ENCODE measurements at regions not wholly inside any gene's neighbourhood (a gene's known extent, or its start where the extent isn't known, plus 50 kb on each side); places are given as distances from the start of the nearest gene placed in this dataset.

- FAIRE-seq (no peak), DNase-seq (ENCODE audit: insufficient read length, low spot score) (no peak)
Observed at GRCh38 chr1:198472997-198473396, 67.5 kb downstream of the ATP6V1G3 start.

GRCh38 chr1:198472119-198472518 is 68.4 kb downstream of the ATP6V1G3 start:
- no peak for FAIRE-seq
- no peak for DNase-seq (ENCODE audit: insufficient read length, low spot score)

- FAIRE-seq (no peak), DNase-seq (ENCODE audit: insufficient read length, low spot score) (no peak)
Observed at GRCh38 chr1:198467907-198468306, 72.6 kb downstream of the ATP6V1G3 start.

- FAIRE-seq (no peak), DNase-seq (ENCODE audit: insufficient read length, low spot score) (no peak)
Observed at GRCh38 chr1:198467342-198467741, 73.1 kb downstream of the ATP6V1G3 start.

- DNase-seq (ENCODE audit: insufficient read length, low spot score) (no peak), FAIRE-seq (peak; percentile 75)
Observed at GRCh38 chr1:198465201-198466144, 75.0 kb downstream of the ATP6V1G3 start.

GRCh38 chr1:198463709-198464108 is 76.8 kb downstream of the ATP6V1G3 start:
- DNase-seq (ENCODE audit: insufficient read length, low spot score) (no peak), FAIRE-seq (no peak)

- FAIRE-seq (no peak), DNase-seq (ENCODE audit: insufficient read length, low spot score) (no peak)
Observed at GRCh38 chr1:198462365-198463019, 78.0 kb downstream of the ATP6V1G3 start.

GRCh38 chr1:198455966-198456365 is 84.5 kb downstream of the ATP6V1G3 start:
- no peak for DNase-seq (ENCODE audit: insufficient read length, low spot score)
- no peak for FAIRE-seq

GRCh38 chr1:198449727-198450433 is 90.6 kb downstream of the ATP6V1G3 start:
- no peak for FAIRE-seq

GRCh38 chr1:198449261-198449660 is 91.2 kb downstream of the ATP6V1G3 start:
- no peak for FAIRE-seq
- DNase-seq (ENCODE audit: insufficient read length, low spot score), result no peak

More at GRCh38 chr1:198449727-198450433, 90.6 kb downstream of the ATP6V1G3 start:
- DNase-seq (ENCODE audit: insufficient read length, low spot score), result no peak

GRCh38 chr1:198447468-198447867 is 93.0 kb downstream of the ATP6V1G3 start:
- FAIRE-seq, result no peak
- DNase-seq (ENCODE audit: insufficient read length, low spot score), result no peak

- FAIRE-seq, result no peak
- DNase-seq (ENCODE audit: insufficient read length, low spot score), result no peak
Observed at GRCh38 chr1:198445872-198446271, 94.6 kb downstream of the ATP6V1G3 start.

- no peak for FAIRE-seq
- DNase-seq (ENCODE audit: insufficient read length, low spot score), result no peak
Observed at GRCh38 chr1:198444792-198445191, 95.7 kb downstream of the ATP6V1G3 start.

GRCh38 chr1:198443365-198444233 is 96.9 kb downstream of the ATP6V1G3 start:
- peak; percentile 23 for FAIRE-seq
- no peak for DNase-seq (ENCODE audit: insufficient read length, low spot score)

GRCh38 chr1:198440842-198441241 is 99.6 kb downstream of the ATP6V1G3 start:
- DNase-seq (ENCODE audit: insufficient read length, low spot score), result no peak
- no peak for FAIRE-seq

GRCh38 chr1:198437332-198437731 is 103.1 kb downstream of the ATP6V1G3 start:
- FAIRE-seq, result no peak
- no peak for DNase-seq (ENCODE audit: insufficient read length, low spot score)

GRCh38 chr1:198436276-198436675 is 104.2 kb downstream of the ATP6V1G3 start:
- no peak for FAIRE-seq
- DNase-seq (ENCODE audit: insufficient read length, low spot score), result no peak

- no peak for FAIRE-seq
Observed at GRCh38 chr1:198435056-198435455, 105.4 kb downstream of the ATP6V1G3 start.

GRCh38 chr1:198424441-198424840 is 116.0 kb downstream of the ATP6V1G3 start:
- FAIRE-seq, result no peak
- no peak for DNase-seq (ENCODE audit: insufficient read length, low spot score)

More at GRCh38 chr1:198435056-198435455, 105.4 kb downstream of the ATP6V1G3 start:
- no peak for DNase-seq (ENCODE audit: insufficient read length, low spot score)

- no peak for FAIRE-seq
Observed at GRCh38 chr1:198423673-198424072, 116.8 kb downstream of the ATP6V1G3 start.

More at GRCh38 chr1:198423673-198424072, 116.8 kb downstream of the ATP6V1G3 start:
- DNase-seq (ENCODE audit: insufficient read length, low spot score), result no peak

All from GM19239 (cell line).